Activated CD4-positive, alpha-beta T cell treated with anti-CD3 and anti-CD28 coated beads, Interleukin-10, Interleukin-2, amounts not matched to agents 100 ng/mL and 50 ng/mL, durations not matched to agents 16 hours and 8 hours (primary cell): ENCODE measurements at regions not wholly inside any gene's neighbourhood (a gene's known extent, or its start where the extent isn't known, plus 50 kb on each side); places are given as distances from the start of the nearest gene placed in this dataset.

Source experiments
- DNase-seq: peaks from one replicate; pipeline ENCODE4 v3.0.0-alpha.2; 2020

DNA sequence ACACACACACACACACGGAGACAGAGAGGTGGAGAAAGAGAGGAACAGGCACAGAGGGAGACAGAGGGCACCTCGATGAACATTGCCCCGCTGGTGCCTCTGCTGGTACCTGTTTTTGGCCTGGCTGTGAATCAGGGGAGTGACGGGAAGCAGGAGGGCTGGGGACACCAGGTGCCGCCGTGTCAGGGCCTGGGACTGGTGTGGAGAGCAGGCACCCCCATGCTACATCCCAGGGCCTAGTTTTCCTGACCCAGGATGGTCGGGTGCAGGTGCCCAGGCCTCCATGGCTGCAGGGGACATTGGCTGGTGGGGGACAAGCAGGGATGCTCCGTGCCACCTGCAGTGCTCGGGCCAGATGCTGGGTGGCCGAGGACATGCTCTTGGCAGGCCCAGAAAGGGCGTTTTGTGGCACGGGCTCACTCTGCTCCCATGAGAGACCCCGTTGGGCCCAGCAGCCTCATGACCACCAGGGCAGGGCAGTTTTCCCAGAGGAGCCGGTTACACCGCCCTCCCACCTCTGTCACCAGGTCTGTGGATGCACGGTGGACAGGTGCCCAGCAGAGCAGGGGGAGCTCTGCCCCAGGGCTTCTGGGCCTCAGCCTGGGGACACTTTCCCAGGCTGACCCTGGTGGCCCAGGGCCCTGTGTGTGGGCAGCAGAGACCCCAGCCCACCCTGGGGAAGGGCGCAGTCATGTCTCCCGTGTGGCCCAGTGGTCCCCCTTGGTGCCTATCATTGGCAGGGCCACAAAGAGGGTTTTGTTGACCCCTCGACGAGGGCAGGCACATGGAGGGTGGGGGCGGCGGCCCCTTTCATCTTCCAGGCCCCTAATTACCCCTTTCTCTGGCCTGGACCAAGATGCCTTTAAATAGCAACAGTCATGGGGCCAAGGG, 207.5 kb upstream of the RTL1 start:
- DNase-seq = no peak

DNA sequence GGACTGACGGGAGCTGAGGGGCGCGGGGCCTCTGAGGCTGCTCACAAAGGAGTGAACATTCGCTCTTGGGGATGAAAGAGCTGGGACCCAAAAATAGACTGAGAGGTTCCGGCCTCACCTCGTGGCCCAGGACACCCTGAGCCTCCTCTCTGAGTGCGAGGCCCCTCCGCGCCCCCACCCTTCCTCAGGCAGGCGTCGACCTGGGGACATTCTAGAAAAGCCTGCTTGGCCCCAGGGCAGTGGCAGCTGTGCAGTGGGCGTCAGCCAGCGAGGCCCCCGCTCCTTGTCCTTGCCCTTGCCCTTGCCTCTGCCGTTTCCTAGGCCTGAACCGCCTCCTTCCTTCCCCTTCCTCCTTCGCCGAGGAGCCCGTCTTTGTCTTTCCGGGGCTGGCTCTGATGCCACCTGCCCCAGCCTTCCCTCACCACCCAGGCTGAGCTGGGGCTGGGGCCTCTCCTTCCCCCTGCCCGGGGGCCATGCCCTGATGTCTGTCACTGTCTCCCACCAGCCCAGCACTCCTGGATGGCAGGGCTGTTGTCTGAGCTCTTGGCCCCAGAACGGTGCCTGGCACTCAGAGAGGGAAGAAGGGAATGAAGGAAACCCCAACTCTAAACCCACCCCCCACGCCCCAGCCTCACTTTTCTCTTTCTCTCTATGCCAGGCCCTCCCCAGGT, 208.2 kb upstream of the RTL1 start:
- DNase-seq = no peak

DNA sequence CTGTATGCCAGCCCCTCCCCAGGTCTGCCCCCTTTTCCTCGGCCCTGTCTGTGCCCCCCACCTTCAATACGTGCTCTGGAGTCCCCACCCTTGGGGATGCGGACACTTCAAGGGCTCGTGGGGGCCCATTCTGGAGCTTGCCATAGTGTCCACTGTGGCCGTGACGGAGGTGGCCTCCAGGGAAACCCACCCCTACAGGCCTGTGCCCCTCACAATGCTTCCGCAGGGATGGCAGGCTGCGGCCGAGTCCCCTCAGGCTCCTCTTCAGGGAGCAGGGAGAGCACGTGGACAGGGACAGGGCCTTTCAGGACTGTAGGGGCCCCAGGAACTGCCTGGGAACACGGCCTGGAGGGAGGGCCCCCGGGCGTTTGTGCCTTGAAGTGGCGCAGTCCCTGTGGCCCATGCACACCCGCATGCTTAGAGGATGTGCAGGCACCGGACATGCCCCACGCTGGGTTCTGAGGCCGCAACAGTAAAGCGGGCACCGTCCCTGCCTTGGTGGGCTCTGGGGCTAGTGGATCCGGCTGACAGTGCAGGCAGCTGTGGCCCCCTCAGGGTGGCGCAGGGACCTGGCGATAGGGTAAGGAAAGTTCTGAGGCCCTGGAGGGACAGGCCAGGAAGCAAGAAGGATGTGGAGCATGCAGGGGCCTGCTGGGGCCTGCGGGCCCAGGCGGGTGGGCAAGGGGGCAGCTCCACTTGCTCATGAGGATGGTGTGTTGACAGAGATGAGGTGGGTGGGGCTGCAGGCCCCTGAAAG, 209.0 kb upstream of the RTL1 start:
- DNase-seq = no peak

DNA sequence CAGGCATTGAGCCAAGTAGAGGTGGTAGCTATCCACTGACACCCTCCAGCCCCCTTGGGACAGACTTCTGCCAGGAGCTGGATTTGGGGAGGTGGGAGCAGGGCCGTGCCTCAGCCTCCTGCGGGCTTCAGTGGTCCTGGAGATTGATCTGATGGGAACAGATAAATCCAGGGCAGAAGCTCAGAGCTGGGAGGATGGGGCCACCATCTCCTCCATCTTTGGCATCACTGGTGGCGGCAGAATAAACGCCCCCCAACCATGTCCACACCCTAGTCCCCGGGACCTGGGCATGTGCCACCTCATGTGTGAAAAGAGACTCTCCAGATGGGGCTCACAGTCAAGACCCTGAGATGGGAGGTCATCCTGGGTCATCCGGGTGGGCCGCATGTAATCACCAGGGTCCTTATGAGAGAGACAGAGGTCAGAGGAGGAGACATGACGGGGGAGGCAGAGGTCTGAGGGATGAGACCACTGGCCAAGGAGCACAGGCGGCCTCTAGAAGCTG, 209.6 kb upstream of the RTL1 start:
- DNase-seq = no peak

DNA sequence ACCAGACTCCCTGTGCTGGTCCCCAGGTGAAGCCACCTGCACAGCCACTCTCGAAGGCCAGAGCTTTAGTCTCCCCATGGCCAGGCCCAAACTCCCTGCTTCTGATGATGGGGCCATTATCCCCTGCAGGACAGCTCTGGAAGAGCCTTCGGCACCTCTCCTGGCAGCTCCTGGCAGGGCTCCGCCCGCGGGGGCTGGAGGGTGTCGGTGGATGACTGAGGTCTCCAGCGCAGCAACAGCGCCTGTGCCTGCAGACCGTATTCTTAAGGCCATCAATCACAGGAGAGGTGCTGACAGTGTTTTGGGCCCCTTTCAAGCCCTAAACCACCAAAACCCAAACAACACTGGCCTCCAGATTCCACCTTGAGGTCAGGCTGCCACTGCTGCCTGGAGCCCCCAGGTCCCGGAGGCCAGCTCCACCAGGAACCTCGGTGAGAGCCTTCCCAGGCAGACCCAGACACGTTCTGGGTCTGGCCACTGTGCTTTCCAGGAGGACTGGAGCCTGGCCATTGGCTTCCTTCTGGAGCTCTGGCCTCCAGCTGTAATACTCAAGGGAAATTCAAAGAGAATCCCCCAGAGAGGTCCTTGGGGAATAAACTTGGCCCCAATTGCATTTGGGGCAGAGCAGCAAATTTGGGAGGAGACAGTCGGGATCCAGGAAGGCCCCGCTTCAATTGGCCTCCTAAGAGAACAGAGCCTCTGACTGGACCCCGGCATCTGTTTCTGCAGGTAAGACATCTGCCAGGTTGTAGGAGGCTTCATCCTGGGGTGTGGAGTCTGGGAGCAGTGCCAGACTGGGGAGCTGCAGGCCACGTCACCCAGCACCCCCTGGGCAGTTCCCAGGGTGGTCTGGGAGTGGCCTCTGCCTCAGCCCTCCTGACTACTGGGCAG, 210.6 kb upstream of the RTL1 start:
- no peak for DNase-seq

DNA sequence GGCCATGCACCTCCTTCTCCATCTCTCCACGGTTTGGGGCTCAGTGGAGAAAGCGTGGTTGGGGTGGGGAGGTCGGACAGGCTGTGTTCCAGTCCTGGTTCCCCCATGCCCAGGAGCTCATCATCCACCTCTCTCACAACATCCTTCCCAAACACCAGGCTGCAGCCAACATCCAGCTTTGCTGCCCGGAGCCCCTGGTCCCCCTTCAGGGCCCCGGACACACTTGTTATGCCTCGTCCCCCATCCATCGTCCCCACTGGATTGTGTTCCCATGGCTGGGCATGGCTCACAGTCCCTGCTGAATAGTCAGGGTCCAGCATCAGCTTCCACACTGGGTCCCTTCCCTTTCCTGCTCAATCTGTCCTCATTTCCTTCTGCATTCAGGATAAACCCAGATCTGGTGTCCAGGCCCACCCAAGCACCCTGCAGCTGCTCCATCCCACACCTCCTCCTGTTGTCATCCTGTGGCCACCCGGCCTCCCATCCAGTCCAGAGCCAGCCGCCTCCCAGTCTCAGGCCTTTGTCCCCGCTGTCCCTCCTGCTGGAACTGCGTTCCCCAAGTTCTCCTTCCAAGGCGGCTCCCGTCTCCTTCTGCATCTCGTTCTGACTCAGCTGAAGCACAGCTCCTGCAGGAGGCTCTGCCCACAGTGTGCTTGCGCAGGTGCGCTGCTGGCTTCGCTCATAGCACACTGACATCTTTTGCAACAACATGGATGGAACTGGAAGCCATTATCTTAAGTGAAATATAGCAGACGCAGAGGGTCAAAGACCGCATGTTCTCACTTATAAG, 211.4 kb upstream of the RTL1 start:
- no peak for DNase-seq

DNA sequence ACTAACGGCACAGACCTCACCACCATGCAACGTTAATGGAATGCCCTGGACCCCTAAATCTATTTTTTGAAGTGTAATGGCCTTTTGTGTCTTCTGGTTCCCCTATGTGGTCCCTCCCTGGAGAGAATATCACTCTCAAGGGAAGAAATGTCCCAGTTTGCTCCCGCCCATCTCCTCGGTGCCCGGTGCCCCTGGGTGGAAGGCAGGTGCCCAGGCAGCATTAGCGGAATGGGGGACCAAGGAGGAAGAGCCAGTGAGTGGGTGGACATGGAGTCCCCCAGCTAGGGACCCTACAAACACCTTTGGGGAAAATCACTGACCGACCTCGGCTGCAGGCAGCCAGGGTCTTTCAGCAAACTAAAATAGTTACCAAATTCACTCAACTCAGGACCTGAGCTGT, 212.1 kb upstream of the RTL1 start:
- no peak for DNase-seq

DNA sequence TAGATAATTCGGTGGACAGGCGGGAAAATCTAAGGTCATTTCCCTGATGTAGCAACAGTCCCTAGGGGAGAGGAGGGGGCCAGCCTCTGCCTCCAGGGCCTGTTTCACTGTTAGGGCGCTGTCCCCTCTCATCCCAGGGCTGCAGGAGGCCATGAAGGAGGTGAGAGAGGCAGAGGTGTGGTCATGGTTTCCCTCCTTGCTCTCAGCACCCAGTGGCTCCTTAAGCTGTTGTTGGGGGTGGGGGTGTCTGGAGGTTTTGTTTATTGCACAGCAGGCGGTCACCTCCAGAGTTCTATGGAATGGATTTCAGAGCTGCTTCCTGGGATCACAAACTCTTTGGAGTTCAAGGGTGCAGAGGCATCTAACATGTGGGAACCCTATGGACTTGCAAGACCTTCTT, 212.5 kb upstream of the RTL1 start:
- DNase-seq = no peak

DNA sequence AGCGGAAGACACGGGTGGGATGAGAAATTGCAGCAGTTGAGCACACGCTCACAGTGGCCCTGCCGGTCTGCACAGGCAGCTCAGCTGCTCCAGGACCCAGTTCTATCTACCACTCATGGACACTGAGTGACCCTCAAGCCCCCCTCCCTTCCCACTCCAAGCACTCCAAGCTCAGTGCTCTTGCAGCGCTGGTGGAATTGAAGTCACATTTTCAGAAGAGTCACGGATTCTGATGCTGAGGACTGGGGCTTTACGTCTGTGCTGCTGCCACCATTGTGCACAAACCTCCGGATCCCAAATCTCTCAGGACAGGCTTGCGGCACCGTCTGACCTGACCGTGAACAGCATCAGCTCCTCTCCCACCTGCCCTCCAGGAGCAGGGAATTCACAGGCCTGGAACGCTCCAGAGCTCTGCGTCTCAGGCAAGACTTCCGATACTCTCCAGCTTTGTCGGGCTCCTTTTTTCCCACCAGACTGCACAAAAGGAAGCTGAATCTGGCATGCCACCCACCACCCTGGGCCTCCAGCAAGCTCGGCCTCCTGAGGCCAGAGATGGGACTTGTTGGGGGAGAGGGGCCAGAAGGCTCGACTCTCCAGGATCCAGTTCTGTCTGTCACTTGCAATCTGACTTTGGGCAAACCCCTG, 213.1 kb upstream of the RTL1 start:
- DNase-seq = no peak

DNA sequence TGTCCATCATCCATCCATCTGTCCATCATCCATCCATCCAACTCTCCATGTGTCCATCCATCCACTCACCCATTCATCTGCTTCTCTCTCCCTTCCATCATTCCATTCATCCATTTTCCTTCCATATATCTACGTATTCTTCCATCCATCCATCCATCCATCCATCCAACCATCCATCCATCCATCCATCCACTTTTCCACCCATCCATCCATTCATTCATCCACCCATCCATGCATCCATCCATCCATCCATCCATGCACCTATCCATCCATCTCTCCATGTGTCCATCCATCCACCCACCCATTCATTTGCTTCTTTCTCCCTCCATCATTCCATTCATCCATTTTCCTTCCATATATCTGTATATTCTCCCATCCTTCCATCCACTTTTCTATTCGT, 214.0 kb upstream of the RTL1 start:
- DNase-seq = no peak

DNA sequence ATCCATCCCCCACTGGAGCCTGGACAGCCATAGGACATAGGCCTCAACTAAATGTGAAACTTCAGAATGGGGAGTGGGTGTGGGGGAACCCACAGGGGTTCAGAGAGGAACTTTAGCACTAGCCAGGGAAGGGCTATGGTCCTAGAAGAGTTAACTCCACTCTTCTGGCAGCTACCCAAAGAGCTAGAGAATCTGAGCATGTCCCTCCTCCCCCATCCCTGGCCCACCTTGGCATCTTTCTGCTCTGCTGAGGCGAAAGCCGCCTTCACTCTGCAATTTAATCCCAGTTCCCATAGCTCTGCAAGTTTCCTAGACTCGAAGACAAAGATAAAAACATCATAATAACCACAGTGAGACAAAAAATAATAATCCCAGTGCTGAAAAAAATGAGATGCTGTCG, 214.7 kb upstream of the RTL1 start:
- no peak for DNase-seq

DNA sequence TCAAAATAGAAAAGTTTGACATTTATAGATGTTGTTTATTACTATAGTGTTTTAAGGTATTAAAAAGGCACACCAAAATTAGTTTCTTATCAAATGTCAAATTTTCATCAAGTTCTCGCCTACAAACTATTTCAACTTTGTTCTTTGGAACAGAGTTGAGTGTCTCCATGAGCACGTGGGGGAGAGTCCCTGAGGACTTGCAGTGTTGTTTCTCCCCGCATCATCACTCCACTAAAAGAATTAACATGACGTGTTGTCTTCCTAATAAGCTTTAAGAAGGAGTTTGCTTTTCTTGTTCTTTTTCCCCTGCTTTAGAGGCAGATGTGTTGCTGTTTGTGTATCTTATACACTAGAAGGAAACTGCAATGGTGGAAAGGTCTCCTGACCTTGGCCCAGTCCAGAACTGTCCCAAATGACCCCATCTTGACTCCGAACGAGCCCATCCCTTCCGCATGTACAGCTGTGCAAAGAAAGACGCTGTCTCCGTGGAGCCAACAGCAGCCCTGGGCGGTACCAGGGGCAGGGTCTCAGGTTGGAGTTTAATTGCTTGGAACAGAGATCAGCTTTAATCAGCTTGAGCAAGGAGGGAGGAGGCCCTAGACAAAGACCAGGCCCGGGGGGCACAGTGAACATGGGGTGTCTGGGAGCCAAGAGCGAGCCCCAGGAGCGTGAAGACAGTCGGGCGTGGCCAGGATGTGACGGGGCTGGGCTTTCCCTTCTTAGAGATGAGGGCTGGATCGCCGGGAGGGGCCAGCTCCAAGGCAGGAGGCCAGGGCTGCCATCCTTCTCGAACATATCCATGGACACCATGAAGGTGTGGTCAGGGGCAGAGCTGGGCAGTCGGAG, 215.4 kb upstream of the RTL1 start:
- DNase-seq = no peak

DNA sequence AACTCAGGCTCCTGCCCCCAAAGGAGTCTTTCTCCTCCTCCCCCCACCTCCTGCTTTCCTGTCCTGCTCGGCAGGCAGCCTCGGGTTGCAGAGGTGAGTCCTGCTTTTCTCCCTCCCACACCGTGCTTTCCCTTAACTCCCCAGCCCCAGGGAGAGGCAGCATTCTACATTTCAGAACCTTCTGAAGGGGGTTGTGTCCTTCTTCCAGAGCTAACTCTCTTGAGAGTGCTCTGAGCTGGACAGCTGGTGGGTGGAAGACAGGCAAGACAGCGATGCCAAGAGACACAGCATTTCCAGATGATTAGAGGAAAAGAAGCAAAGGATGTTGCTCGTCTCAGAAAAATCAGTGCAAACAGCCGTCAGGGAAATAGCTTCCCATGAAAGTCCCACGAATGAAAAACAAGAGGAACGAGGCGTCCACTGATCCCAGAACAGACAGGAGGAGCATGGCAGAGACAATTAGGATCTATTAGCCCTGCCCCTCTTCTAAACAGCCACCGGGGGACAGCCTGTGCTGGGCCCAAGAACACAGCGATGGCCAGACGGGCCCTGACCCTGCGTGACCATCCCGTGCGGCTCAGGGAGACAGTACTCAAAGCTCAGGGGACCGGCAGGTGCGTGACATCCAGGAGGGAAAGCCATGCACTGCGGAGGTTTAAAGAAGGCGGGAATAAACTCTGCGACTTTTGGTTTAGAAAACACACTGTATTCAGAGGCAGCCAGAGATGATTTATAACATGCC, 216.5 kb upstream of the RTL1 start:
- DNase-seq = no peak

DNA sequence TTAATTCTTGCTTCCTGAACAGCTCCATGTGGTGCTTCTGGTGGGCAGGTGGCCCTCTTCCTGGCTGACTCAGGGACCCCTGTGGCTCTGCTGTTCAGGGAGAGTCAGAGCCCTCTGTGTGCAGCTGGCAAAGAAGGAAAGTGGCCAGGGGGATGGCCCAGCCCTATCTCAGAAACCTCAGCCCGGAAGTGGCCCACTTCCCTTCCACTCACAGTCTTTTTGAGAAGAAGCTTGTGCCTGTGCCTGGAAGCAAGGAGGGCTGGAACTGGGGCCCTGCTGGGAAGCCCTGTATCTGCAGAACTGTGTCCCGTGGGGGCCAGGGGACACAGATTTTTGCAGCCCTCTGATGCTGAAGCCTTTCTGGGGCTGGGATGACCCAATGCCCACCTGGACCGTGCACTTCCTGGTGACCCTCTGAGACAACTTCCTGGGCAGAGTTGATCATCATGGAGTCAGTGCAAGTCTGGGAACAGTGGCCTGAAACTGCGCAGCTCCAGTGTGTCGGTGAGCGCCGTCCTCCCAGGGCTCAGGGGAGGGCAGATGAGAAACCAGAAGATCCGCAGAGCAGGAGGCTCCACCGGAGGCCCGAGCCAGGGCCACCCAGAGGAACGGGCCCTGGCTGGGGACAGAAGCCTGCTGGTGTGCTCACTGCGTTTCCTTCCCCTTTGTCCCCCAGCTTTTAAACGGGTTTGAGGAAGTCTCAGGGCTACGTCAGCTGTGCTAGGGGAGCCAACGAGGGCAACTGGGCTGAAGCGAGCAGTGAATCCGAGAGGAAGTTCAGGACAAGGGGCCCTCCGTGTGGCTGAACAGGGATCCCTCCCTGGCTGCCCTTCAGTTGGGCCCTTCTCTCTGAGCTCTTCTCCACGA, 217.4 kb upstream of the RTL1 start:
- DNase-seq = peak; percentile 9

DNA sequence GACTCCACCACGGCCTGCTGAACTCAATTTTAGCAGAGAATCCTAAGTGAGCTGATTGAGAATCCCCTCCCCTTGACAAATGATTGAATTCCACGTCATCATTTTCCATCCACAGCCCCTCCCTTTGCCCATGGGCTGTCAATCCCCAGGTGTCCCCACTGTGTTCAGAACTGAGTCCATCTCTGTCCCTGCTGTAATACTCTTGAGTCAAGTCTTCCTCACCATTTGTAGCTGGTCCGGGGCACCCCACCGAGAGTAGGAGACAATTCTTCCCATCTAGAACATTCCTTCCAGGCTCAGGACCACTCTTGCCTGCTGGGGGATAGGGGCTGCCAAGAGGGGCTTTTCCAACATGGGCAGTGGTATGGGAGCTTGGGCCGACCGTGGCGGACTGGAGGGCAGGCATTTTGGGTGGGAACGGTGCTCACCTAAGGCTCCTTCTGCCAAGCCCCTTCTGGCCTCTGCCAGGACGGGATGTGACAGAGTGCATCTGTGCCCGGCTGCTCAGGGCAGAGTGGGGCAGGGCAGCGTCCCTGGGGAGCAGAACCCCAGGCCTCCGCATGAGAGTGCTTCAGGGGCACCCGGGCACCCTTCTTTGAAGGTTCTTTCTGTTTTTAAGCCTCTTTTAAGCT, 218.1 kb upstream of the RTL1 start:
- no peak for DNase-seq

DNA sequence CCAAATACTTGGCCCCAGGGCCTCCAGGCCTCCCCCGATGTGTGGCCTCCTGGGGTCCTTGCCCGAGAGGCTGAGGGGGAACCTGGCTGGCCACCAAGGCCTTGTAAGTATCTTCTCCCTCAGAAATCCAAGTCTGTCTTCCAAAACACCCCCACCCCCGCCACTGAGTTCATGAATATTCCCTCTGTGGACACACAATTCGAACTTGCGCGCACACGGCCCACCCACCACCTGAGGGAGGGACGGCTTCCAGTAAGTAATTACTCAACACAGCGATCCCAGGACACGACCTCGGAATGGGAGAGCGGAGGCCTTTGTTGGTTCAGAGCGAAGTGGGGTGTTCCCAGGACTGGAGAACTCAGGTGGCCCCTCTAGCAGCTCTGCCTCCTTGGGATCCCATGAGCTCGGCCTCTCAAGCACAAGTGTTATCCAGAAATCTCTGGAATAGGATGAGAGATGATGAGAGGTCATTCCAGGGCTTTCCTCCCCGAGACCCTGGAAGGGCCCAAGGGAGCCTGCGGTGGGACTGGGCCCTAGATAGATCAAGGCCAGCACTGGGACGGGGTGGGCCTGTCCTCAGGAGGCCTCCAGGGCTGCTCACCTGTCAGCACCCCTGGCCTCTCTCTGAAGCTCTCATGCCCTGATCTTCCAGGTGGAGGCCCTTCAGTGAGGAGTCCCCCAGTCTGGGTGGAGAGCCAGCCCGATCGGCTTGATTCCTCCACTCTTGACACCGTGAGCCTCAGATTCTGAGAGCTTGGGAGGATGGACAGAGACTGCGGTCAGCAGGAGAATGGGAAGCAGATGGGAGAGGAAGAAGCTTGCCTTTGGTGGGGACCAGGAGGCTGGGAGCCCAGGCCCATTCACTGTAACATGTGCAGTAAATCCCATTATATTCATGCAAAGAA, 219.0 kb upstream of the RTL1 start:
- no peak for DNase-seq
